ENCODE measurements at regions not wholly inside any gene's neighbourhood (a gene's known extent, or its start where the extent isn't known, plus 50 kb on each side); places are given as distances from the start of the nearest gene placed in this dataset.

DNA sequence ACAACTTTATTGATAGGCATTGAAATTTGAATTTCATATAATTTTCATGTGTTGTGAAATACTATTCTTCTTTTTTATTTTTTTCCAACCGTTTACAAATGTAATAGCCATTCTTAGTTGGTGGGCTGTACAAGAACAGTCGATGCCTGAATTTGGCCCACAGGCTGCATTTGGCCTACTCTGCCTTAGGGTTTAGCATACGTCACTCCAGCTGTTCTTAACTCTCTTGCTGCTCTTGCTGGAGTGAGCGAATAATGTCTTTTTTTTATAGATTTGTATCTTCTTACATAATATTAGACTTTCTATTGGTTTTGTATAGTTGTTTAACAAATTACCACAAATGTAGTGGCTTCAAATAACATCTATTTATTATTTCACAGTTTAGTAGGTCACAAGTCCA, 163.4 kb upstream of the MKI67 start:
- no peak for TF ChIP-seq CTCF (IDR thresholded peaks at IDR 0.05; ENCODE audit: partially characterized antibody, unreplicated experiment)
- Mint-ChIP-seq H3K9me3 (ENCODE audit: unreplicated experiment) (peaks cover 2% of the 10 kb centered on the region), H3K4me1 (ENCODE audit: low read depth, unreplicated experiment) (peaks cover 2% of the 10 kb centered on the region), H3K27ac (ENCODE audit: unreplicated experiment) (no peak overlapping the region), H3K27me3 (ENCODE audit: unreplicated experiment) (peaks cover 9% of the 10 kb centered on the region), H3K36me3 (ENCODE audit: unreplicated experiment) (peaks cover 28% of the 10 kb centered on the region), H3K4me3 (ENCODE audit: unreplicated experiment) (no peak overlapping the region)
- no peak for DNase-seq

GRCh38 chr10:128295003-128295402, 168.8 kb upstream of the MKI67 start:
- Mint-ChIP-seq H3K9me3 (ENCODE audit: unreplicated experiment) (peaks cover 9% of the 10 kb centered on the region), H3K4me1 (ENCODE audit: low read depth, unreplicated experiment) (peaks cover 1% of the 10 kb centered on the region), H3K27ac (ENCODE audit: unreplicated experiment) (no peak overlapping the region), H3K4me3 (ENCODE audit: unreplicated experiment) (no peak overlapping the region), H3K36me3 (ENCODE audit: unreplicated experiment) (peaks cover 17% of the 10 kb centered on the region), H3K27me3 (ENCODE audit: unreplicated experiment) (peaks cover 2% of the 10 kb centered on the region)
- no peak for TF ChIP-seq CTCF (IDR thresholded peaks at IDR 0.05; ENCODE audit: partially characterized antibody, unreplicated experiment)
- no peak for DNase-seq

DNA sequence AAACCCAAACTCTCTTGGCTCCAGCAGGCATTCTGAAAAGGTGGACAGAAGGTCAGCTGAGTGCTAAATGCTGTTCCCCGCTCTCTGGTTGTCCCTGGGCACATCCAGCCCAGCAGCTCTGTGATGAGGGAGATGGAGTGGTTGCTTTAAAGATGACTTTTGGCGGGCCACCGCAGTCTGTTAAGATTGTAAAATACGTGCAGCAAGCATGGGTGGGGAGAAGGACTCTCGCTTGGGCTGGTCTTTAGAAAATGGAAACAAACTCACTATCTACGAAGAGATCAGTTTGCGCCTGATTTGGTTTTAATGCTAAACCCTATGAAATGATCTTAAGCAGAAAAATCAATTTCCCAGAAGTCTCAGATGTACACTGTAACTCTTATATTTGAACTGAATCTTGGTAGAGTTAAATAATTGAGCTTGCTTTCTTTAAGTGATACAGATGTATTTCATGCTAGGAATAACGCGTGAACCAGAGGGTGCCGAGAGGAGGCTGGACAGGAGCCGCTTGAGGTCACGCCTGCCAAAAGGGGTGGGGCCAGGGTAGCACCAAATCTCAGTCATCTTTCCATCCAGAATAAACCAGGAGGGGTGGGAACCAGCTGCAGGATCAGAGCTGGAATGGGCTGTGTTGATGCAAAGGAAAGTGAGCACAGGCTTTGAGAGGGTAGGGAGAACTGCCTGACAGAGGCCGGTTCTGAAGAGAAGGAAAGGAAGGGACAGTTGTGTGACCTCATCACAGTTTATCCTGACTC, 170.2 kb upstream of the MKI67 start:
- Mint-ChIP-seq H3K4me3 (ENCODE audit: unreplicated experiment) (no peak overlapping the region), H3K4me1 (ENCODE audit: low read depth, unreplicated experiment) (peaks cover 1% of the 10 kb centered on the region), H3K27ac (ENCODE audit: unreplicated experiment) (no peak overlapping the region), H3K36me3 (ENCODE audit: unreplicated experiment) (peaks cover 9% of the 10 kb centered on the region), H3K9me3 (ENCODE audit: unreplicated experiment) (peaks cover 9% of the 10 kb centered on the region), H3K27me3 (ENCODE audit: unreplicated experiment) (peaks cover 2% of the 10 kb centered on the region)
- no peak for TF ChIP-seq CTCF (IDR thresholded peaks at IDR 0.05; ENCODE audit: partially characterized antibody, unreplicated experiment)
- no peak for DNase-seq

- Mint-ChIP-seq H3K4me1 (ENCODE audit: low read depth, unreplicated experiment) (peaks cover 1% of the 10 kb centered on the region), H3K27ac (ENCODE audit: unreplicated experiment) (no peak overlapping the region), H3K27me3 (ENCODE audit: unreplicated experiment) (no peaks in the 10 kb centered on the region), H3K4me3 (ENCODE audit: unreplicated experiment) (no peak overlapping the region), H3K36me3 (ENCODE audit: unreplicated experiment) (peaks cover 13% of the 10 kb centered on the region), H3K9me3 (ENCODE audit: unreplicated experiment) (peaks cover 10% of the 10 kb centered on the region)
- DNase-seq, result no peak
- TF ChIP-seq CTCF (IDR thresholded peaks at IDR 0.05; ENCODE audit: partially characterized antibody, unreplicated experiment), result no peak
These were observed 171.6 kb upstream of the MKI67 start for GRCh38 chr10:128297709-128298378.

- no peaks in the 10 kb centered on the region for H3K27me3 Mint-ChIP-seq (ENCODE audit: unreplicated experiment)
- TF ChIP-seq CTCF (IDR thresholded peaks at IDR 0.05; ENCODE audit: partially characterized antibody, unreplicated experiment), result no peak
- peaks cover 13% of the 10 kb centered on the region for H3K36me3 Mint-ChIP-seq (ENCODE audit: unreplicated experiment)
- H3K27ac Mint-ChIP-seq (ENCODE audit: unreplicated experiment), result no peak overlapping the region
- no peak for DNase-seq
- no peak overlapping the region for H3K4me3 Mint-ChIP-seq (ENCODE audit: unreplicated experiment)
- peaks cover 10% of the 10 kb centered on the region for H3K9me3 Mint-ChIP-seq (ENCODE audit: unreplicated experiment)
- H3K4me1 Mint-ChIP-seq (ENCODE audit: low read depth, unreplicated experiment), result peaks cover 1% of the 10 kb centered on the region
These were observed 172.4 kb upstream of the MKI67 start for GRCh38 chr10:128298587-128298986.
